ENCODE measurements at regions not wholly inside any gene's neighbourhood (a gene's known extent, or its start where the extent isn't known, plus 50 kb on each side); places are given as distances from the start of the nearest gene placed in this dataset.

- TF ChIP-seq CTCF (conservative IDR thresholded peaks at IDR 0.05; ENCODE audit: low read length) (no peak), EZH2phosphoT487 (IDR thresholded peaks at IDR 0.05; ENCODE audit: borderline replicate concordance, low read depth, low read length) (no peak)
These were observed 335.3 kb upstream of the NECTIN3 start for GRCh38 chr3:110736332-110736731.
